ENCODE measurements at regions not wholly inside any gene's neighbourhood (a gene's known extent, or its start where the extent isn't known, plus 50 kb on each side); places are given as distances from the start of the nearest gene placed in this dataset.

- no peaks in the 10 kb centered on the region for H3K36me3 ChIP-seq (ENCODE audit: insufficient read depth in 1 of 2, low read depth in 1 of 2)
- H3K27me3 ChIP-seq (ENCODE audit: insufficient read depth in 3 of 3, low read length in 2 of 3), result peaks cover 0 to 31% (median 9%) of the 10 kb centered on the region in 3 donors
- no peaks in the 10 kb centered on the region for H3K4me1 ChIP-seq
- DNase-seq (peak in 1 of 2 donors; percentile 28), ATAC-seq (no peak)
- no peak overlapping the region for H3K4me3 ChIP-seq
- no peak overlapping the region for H3K27ac ChIP-seq
- intact Hi-C loops (cut with DNase I), result loop anchor here in 1 of 2 donors (10.0 kb wide), 1 partner anchor 1700 kb away; no protein-coding TSS in a partner anchor
- WGBS, 3 donors, result 63 to 75% (median 69%) methylated on average over 21 of the region's 21 CpGs
- TF ChIP-seq CTCF (IDR thresholded peaks at IDR 0.05), result no peak
- H3K9me3 ChIP-seq, result no peaks in the 10 kb centered on the region
Observed at GRCh38 chr22:48494256-48494967, 1333.3 kb downstream of the BRD1 start.

- intact Hi-C loops (cut with DNase I), result loop anchor here in 1 of 2 donors (10.0 kb wide), 1 partner anchor 1699 kb away; no protein-coding TSS in a partner anchor
- H3K27me3 ChIP-seq (ENCODE audit: insufficient read depth in 3 of 3, low read length in 2 of 3), result peaks cover 0 to 34% (median 11%) of the 10 kb centered on the region in 3 donors
- H3K4me3 ChIP-seq, result no peak overlapping the region
- H3K4me1 ChIP-seq, result no peaks in the 10 kb centered on the region
- TF ChIP-seq CTCF (IDR thresholded peaks at IDR 0.05), result no peak
- DNase-seq (peak in 1 of 2 donors; percentile 6), ATAC-seq (no peak)
- H3K36me3 ChIP-seq (ENCODE audit: insufficient read depth in 1 of 2, low read depth in 1 of 2), result no peaks in the 10 kb centered on the region
- WGBS, 3 donors, result 77 to 82% (median 79%) methylated on average over 6 of the region's 6 CpGs
- H3K27ac ChIP-seq, result no peak overlapping the region
- H3K9me3 ChIP-seq, result no peaks in the 10 kb centered on the region
Observed at GRCh38 chr22:48493733-48494132, 1333.9 kb downstream of the BRD1 start.

- intact Hi-C loops (cut with DNase I), result loop anchor here in 1 of 2 donors (10.0 kb wide), 1 partner anchor 1698 kb away; no protein-coding TSS in a partner anchor
- peak; percentile 55 to 66 for DNase-seq
- Histone ChIP-seq H3K9me3 (no peaks in the 10 kb centered on the region), H3K4me3 (no peak overlapping the region), H3K36me3 (ENCODE audit: insufficient read depth in 1 of 2, low read depth in 1 of 2) (no peaks in the 10 kb centered on the region), H3K4me1 (no peaks in the 10 kb centered on the region), H3K27me3 (ENCODE audit: insufficient read depth in 3 of 3, low read length in 2 of 3) (peaks cover 0 to 42% (median 12%) of the 10 kb centered on the region in 3 donors), H3K27ac (no peak overlapping the region)
- peak; percentile 57 for TF ChIP-seq CTCF (IDR thresholded peaks at IDR 0.05)
- ATAC-seq, result peak; percentile 61 to 87 (median 75)
- 35 to 40% (median 36%) methylated on average over 19 of the region's 19 CpGs for WGBS, 3 donors
Observed at GRCh38 chr22:48492366-48493320, 1335.0 kb downstream of the BRD1 start.

GRCh38 chr22:48491451-48491941, 1336.2 kb downstream of the BRD1 start:
- TF ChIP-seq CTCF (IDR thresholded peaks at IDR 0.05), result no peak
- peaks cover 3 to 52% (median 14%) of the 10 kb centered on the region in 3 donors for H3K27me3 ChIP-seq (ENCODE audit: insufficient read depth in 3 of 3, low read length in 2 of 3)
- H3K27ac ChIP-seq, result no peak overlapping the region
- intact Hi-C loops (cut with DNase I), result loop anchor here in 1 of 2 donors (10.0 kb wide), 1 partner anchor 1697 kb away; no protein-coding TSS in a partner anchor
- no peaks in the 10 kb centered on the region for H3K36me3 ChIP-seq (ENCODE audit: insufficient read depth in 1 of 2, low read depth in 1 of 2)
- no peak for DNase-seq
- H3K9me3 ChIP-seq, result no peaks in the 10 kb centered on the region
- H3K4me1 ChIP-seq, result no peaks in the 10 kb centered on the region
- H3K4me3 ChIP-seq, result no peak overlapping the region
- WGBS, 3 donors, result 40 to 54% (median 48%) methylated on average over 18 to 19 of the region's 19 CpGs
- peak in 2 of 4 donors; percentile 28 to 51 for ATAC-seq

Data from psoas muscle (tissue), 7 donors.